ENCODE measurements at regions not wholly inside any gene's neighbourhood (a gene's known extent, or its start where the extent isn't known, plus 50 kb on each side); places are given as distances from the start of the nearest gene placed in this dataset.

- TF ChIP-seq ZNF462 (CRISPR knock-in tag; IDR thresholded peaks at IDR 0.05) (no peak), NANOG (IDR thresholded peaks at IDR 0.05; ENCODE audit: borderline replicate concordance) (no peak), CREB1 (CRISPR knock-in tag; IDR thresholded peaks at IDR 0.05; ENCODE audit: low read depth) (no peak), ZNF114 (CRISPR knock-in tag; IDR thresholded peaks at IDR 0.05) (no peak), CTCF (conservative IDR thresholded peaks at IDR 0.05; ENCODE audit: low read depth in 2 of 2) (no peak), ZNF331 (CRISPR knock-in tag; IDR thresholded peaks at IDR 0.05; ENCODE audit: low read depth) (no peak), EZH2phosphoT487 (IDR thresholded peaks at IDR 0.05; ENCODE audit: unreplicated experiment) (no peak), REST (IDR thresholded peaks at IDR 0.05; ENCODE audit: unreplicated experiment) (no peak), EZH2 (IDR thresholded peaks at IDR 0.05; ENCODE audit: low read depth, unreplicated experiment) (no peak)
Observed at GRCh38 chr4:106629268-106629625, 260.7 kb upstream of the GIMD1 start (continued).

Measured in GM23338 (cell line).